ENCODE measurements at regions not wholly inside any gene's neighbourhood (a gene's known extent, or its start where the extent isn't known, plus 50 kb on each side); places are given as distances from the start of the nearest gene placed in this dataset.

GRCh38 chr13:24043590-24044350, 116.8 kb upstream of the SPATA13 start:
- Histone ChIP-seq H3K27me3 (ENCODE audit: insufficient read depth, low read length) (no peaks in the 10 kb centered on the region), H3K36me3 (ENCODE audit: insufficient read depth, low read length) (no peaks in the 10 kb centered on the region), H3K9ac (ENCODE audit: low read length) (no peak overlapping the region), H3K4me3 (ENCODE audit: insufficient read depth, low read depth, low read length) (no peak overlapping the region), H2AFZ (ENCODE audit: low read depth, low read length) (no peak overlapping the region), H3K4me1 (ENCODE audit: insufficient read depth, low read length) (peaks cover 3% of the 10 kb centered on the region), H3K79me2 (ENCODE audit: insufficient read depth, low read length) (no peaks in the 10 kb centered on the region), H3K9me3 (ENCODE audit: insufficient read depth, low read depth, low read length) (no peaks in the 10 kb centered on the region), H3K27ac (ENCODE audit: low read depth, low read length) (no peak overlapping the region), H4K20me1 (ENCODE audit: insufficient read depth, low read length) (no peaks in the 10 kb centered on the region), H3K4me2 (ENCODE audit: low read length) (no peak overlapping the region)
- H3K4me1 Mint-ChIP-seq (ENCODE audit: low read depth, unreplicated experiment), result peaks cover 13% of the 10 kb centered on the region
- no peak overlapping the region for H3K4me3 Mint-ChIP-seq (ENCODE audit: unreplicated experiment)
- H3K9me3 Mint-ChIP-seq (ENCODE audit: unreplicated experiment), result no peaks in the 10 kb centered on the region
- no peaks in the 10 kb centered on the region for H3K27me3 Mint-ChIP-seq (ENCODE audit: low read depth, unreplicated experiment)
- H3K36me3 Mint-ChIP-seq (ENCODE audit: low read depth, unreplicated experiment), result peaks cover 2% of the 10 kb centered on the region
- FAIRE-seq, result no peak
- no peak for DNase-seq (ENCODE audit: low read depth)
- H3K27ac Mint-ChIP-seq (ENCODE audit: unreplicated experiment), result no peak overlapping the region
- TF ChIP-seq CTCF (IDR thresholded peaks at IDR 0.05; ENCODE audit: insufficient read depth, low read depth, low read length) (no peak), EZH2 (IDR thresholded peaks at IDR 0.05; ENCODE audit: insufficient read depth, low read length) (no peak)

GRCh38 chr13:24045597-24045996, 114.9 kb upstream of the SPATA13 start:
- peaks cover 4% of the 10 kb centered on the region for H3K4me1 ChIP-seq (ENCODE audit: insufficient read depth, low read length)
- H2AFZ ChIP-seq (ENCODE audit: low read depth, low read length), result no peak overlapping the region
- H3K4me1 Mint-ChIP-seq (ENCODE audit: low read depth, unreplicated experiment), result peaks cover 8% of the 10 kb centered on the region
- H3K27me3 Mint-ChIP-seq (ENCODE audit: low read depth, unreplicated experiment), result no peaks in the 10 kb centered on the region
- H3K9ac ChIP-seq (ENCODE audit: low read length), result no peak overlapping the region
- H3K4me3 ChIP-seq (ENCODE audit: insufficient read depth, low read depth, low read length), result no peak overlapping the region
- no peaks in the 10 kb centered on the region for H3K9me3 Mint-ChIP-seq (ENCODE audit: unreplicated experiment)
- H3K27me3 ChIP-seq (ENCODE audit: insufficient read depth, low read length), result no peaks in the 10 kb centered on the region
- no peaks in the 10 kb centered on the region for H3K9me3 ChIP-seq (ENCODE audit: insufficient read depth, low read depth, low read length)
- H3K36me3 ChIP-seq (ENCODE audit: insufficient read depth, low read length), result no peaks in the 10 kb centered on the region
- TF ChIP-seq CTCF (IDR thresholded peaks at IDR 0.05; ENCODE audit: insufficient read depth, low read depth, low read length), result no peak
- no peak for TF ChIP-seq EZH2 (IDR thresholded peaks at IDR 0.05; ENCODE audit: insufficient read depth, low read length)
- no peak overlapping the region for H3K4me2 ChIP-seq (ENCODE audit: low read length)
- H3K36me3 Mint-ChIP-seq (ENCODE audit: low read depth, unreplicated experiment), result peaks cover 2% of the 10 kb centered on the region
- H3K79me2 ChIP-seq (ENCODE audit: insufficient read depth, low read length), result no peaks in the 10 kb centered on the region
- DNase-seq (ENCODE audit: low read depth) (no peak), FAIRE-seq (no peak)
- no peak overlapping the region for H3K27ac Mint-ChIP-seq (ENCODE audit: unreplicated experiment)
- H3K27ac ChIP-seq (ENCODE audit: low read depth, low read length), result no peak overlapping the region
- H4K20me1 ChIP-seq (ENCODE audit: insufficient read depth, low read length), result no peaks in the 10 kb centered on the region
- no peak overlapping the region for H3K4me3 Mint-ChIP-seq (ENCODE audit: unreplicated experiment)

- TF ChIP-seq EZH2 (IDR thresholded peaks at IDR 0.05; ENCODE audit: insufficient read depth, low read length) (no peak), CTCF (IDR thresholded peaks at IDR 0.05; ENCODE audit: insufficient read depth, low read depth, low read length) (no peak)
- H3K27me3 Mint-ChIP-seq (ENCODE audit: low read depth, unreplicated experiment), result no peaks in the 10 kb centered on the region
- Histone ChIP-seq H3K4me2 (ENCODE audit: low read length) (peak overlapping the region; percentile 67), H3K4me3 (ENCODE audit: insufficient read depth, low read depth, low read length) (no peak overlapping the region), H3K9me3 (ENCODE audit: insufficient read depth, low read depth, low read length) (no peaks in the 10 kb centered on the region), H3K36me3 (ENCODE audit: insufficient read depth, low read length) (no peaks in the 10 kb centered on the region), H3K9ac (ENCODE audit: low read length) (no peak overlapping the region), H3K27me3 (ENCODE audit: insufficient read depth, low read length) (no peaks in the 10 kb centered on the region), H3K27ac (ENCODE audit: low read depth, low read length) (no peak overlapping the region), H3K4me1 (ENCODE audit: insufficient read depth, low read length) (peaks cover 8% of the 10 kb centered on the region), H3K79me2 (ENCODE audit: insufficient read depth, low read length) (no peaks in the 10 kb centered on the region), H2AFZ (ENCODE audit: low read depth, low read length) (no peak overlapping the region), H4K20me1 (ENCODE audit: insufficient read depth, low read length) (no peaks in the 10 kb centered on the region)
- FAIRE-seq, result no peak
- H3K4me1 Mint-ChIP-seq (ENCODE audit: low read depth, unreplicated experiment), result peaks cover 9% of the 10 kb centered on the region
- no peaks in the 10 kb centered on the region for H3K9me3 Mint-ChIP-seq (ENCODE audit: unreplicated experiment)
- DNase-seq (ENCODE audit: low read depth), result peak; percentile 73
- H3K36me3 Mint-ChIP-seq (ENCODE audit: low read depth, unreplicated experiment), result peaks cover 2% of the 10 kb centered on the region
- no peak overlapping the region for H3K4me3 Mint-ChIP-seq (ENCODE audit: unreplicated experiment)
- no peak overlapping the region for H3K27ac Mint-ChIP-seq (ENCODE audit: unreplicated experiment)
Measured at GRCh38 chr13:24050292-24050711, 110.2 kb upstream of the SPATA13 start.

Data from astrocyte (in vitro differentiated cells and primary cell).